Aorta (tissue), 5 donors: ENCODE measurements at regions not wholly inside any gene's neighbourhood (a gene's known extent, or its start where the extent isn't known, plus 50 kb on each side); places are given as distances from the start of the nearest gene placed in this dataset.
"Not testable (repeated sequence)": the region's sequence is repeated elsewhere in the genome, so short reads cannot be mapped to it uniquely, and the experiment has no call there.

Source experiments
- ATAC-seq: fragments of 200-7000 bp; cut with Tn5 transposase; one replicate; pipeline ENCODE4 v1.9.1; 2022; ENCODE audit warnings: moderate library complexity; ENCODE audit not compliant: low FRiP score
- DNase-seq, 2 donors: peaks; one replicate each; pipeline ENCODE4 v3.0.0-alpha.2; 2020
- H3K27ac ChIP-seq, 2 donors: one replicate each; pipeline ENCODE4 v1.5.1; 2013; ENCODE audit warnings: low read length in 2 of 2, mild to moderate bottlenecking in 2 of 2, moderate library complexity in 2 of 2, control low read depth in 1 of 2, inconsistent platforms in 1 of 2, low read depth in 1 of 2
- H3K27me3 ChIP-seq, 2 donors: one replicate each; pipeline ENCODE4 v1.6.1; 2013; ENCODE audit warnings: control low read depth in 1 of 2, low read length in 1 of 2, mild to moderate bottlenecking in 1 of 2, moderate library complexity in 1 of 2; ENCODE audit not compliant: insufficient read depth in 2 of 2, control insufficient read depth in 1 of 2
- H3K36me3 ChIP-seq, 2 donors: one replicate each; pipeline ENCODE4 v1.6.1; 2013; ENCODE audit warnings: control low read depth in 1 of 2, low read length in 1 of 2, mild to moderate bottlenecking in 1 of 2; ENCODE audit not compliant: insufficient read depth in 2 of 2, control insufficient read depth in 1 of 2
- H3K4me1 ChIP-seq, 2 donors: one replicate each; pipeline ENCODE4 v1.6.1; 2013; ENCODE audit warnings: low read length in 2 of 2, control low read depth in 1 of 2, mild to moderate bottlenecking in 1 of 2, moderate library complexity in 1 of 2; ENCODE audit not compliant: insufficient read depth in 2 of 2, control insufficient read depth in 1 of 2
- H3K4me3 ChIP-seq, 2 donors: one replicate each; pipeline ENCODE4 v1.5.1; 2013; ENCODE audit warnings: low read length in 2 of 2, control low read depth in 1 of 2, mild to moderate bottlenecking in 1 of 2
- H3K9me3 ChIP-seq: one replicate; pipeline ENCODE4 v1.6.1; 2013; ENCODE audit warnings: mild to moderate bottlenecking, low read length; ENCODE audit not compliant: control insufficient read depth
- WGBS, 2 donors: extraction: QIAGEN DNeasy Blood & Tissue Kit; methylation state at CpG; one replicate each; pipeline ENCODE4 v1.1.7; 2013; 5-methylcytosine and 5-hydroxymethylcytosine counted together
- intact Hi-C, 2 donors: fragments of 100-400 bp; cut with DNase I; formaldehyde crosslinking; loops; one replicate each; pipeline versions ENCODE4 v1.14.2 to v1.15.0; 2022
- donor health status: healthy with polysubstance abuse.
- donor health status: Bipolar disorder and iron deficiency.
- donor health status: DM: no; HTN: no; CAD: no.
- donor health status: DM: no; HTN: no; CAD: no.
- donor health status: DM: yes; HTN: yes; CAD: no.

DNA sequence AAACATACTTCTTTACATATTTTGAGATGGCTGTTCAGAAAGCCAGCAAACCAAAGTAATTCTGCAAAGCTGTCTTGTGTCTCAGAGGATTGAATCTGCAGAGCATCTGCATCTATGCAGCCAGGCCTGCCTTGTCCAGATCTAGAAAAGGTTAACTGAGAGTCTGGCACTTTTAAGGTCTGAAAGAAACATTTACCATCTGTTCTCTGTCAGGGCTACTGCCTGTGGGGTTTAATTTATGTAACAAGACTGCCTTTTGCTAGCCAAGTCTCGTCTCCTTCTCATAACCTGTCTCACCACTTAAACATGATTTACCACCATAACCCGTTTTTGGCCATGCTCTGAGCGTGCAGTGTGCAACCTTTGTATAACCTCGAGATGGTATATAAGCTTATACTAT is 194.2 kb downstream of the SYT10 start:
- Histone ChIP-seq H3K4me1 (no peaks in the 10 kb centered on the region), H3K27ac (no peak overlapping the region), H3K9me3 (no peaks in the 10 kb centered on the region), H3K36me3 (no peaks in the 10 kb centered on the region), H3K27me3 (no peaks in the 10 kb centered on the region), H3K4me3 (no peak overlapping the region)
- no peak for DNase-seq
- WGBS, 2 donors, result 32 to 33% methylated on average over 4 of the region's 4 CpGs
- ATAC-seq, result no peak
- intact Hi-C loops, result no loop called here

- H3K4me3 ChIP-seq, result no peak overlapping the region
- ATAC-seq (no peak), DNase-seq (no peak)
- H3K36me3 ChIP-seq, result no peaks in the 10 kb centered on the region
- H3K27ac ChIP-seq, result no peak overlapping the region
- H3K9me3 ChIP-seq, result no peaks in the 10 kb centered on the region
- no peaks in the 10 kb centered on the region for H3K27me3 ChIP-seq
- no peaks in the 10 kb centered on the region for H3K4me1 ChIP-seq
- intact Hi-C loops, result no loop called here
Observed at GRCh38 chr12:33226671-33227070, 212.9 kb downstream of the SYT10 start.

- 83 to 88% methylated on average over 3 of the region's 3 CpGs for WGBS, 2 donors
- no peak overlapping the region for H3K4me3 ChIP-seq
- intact Hi-C loops, result no loop called here
- no peak for ATAC-seq
- H3K4me1 ChIP-seq, result no peaks in the 10 kb centered on the region
- no peaks in the 10 kb centered on the region for H3K36me3 ChIP-seq
- H3K27ac ChIP-seq, result no peak overlapping the region
- no peaks in the 10 kb centered on the region for H3K9me3 ChIP-seq
- H3K27me3 ChIP-seq, result no peaks in the 10 kb centered on the region
- DNase-seq, result no peak
Observed at GRCh38 chr12:33223956-33224355, 215.7 kb downstream of the SYT10 start.

- Histone ChIP-seq H3K27me3 (no peaks in the 10 kb centered on the region), H3K4me1 (no peaks in the 10 kb centered on the region), H3K36me3 (no peaks in the 10 kb centered on the region), H3K4me3 (no peak overlapping the region), H3K27ac (no peak overlapping the region), H3K9me3 (no peaks in the 10 kb centered on the region)
- intact Hi-C loops, result no loop called here
- DNase-seq (peak in 1 of 2 donors; percentile 26), ATAC-seq (peak; percentile 48)
- WGBS, 2 donors, result 89 to 92% methylated on average over 4 of the region's 4 CpGs
Observed at GRCh38 chr12:33222357-33222756, 217.3 kb downstream of the SYT10 start.

- Histone ChIP-seq H3K4me1 (no peaks in the 10 kb centered on the region), H3K9me3 (no peaks in the 10 kb centered on the region), H3K4me3 (no peak overlapping the region), H3K36me3 (no peaks in the 10 kb centered on the region), H3K27me3 (no peaks in the 10 kb centered on the region), H3K27ac (no peak overlapping the region)
- DNase-seq (no peak), ATAC-seq (no peak)
- intact Hi-C loops, result no loop called here
- WGBS, 2 donors, result 53 to 59% methylated on average over 2 of the region's 2 CpGs
Observed at GRCh38 chr12:33205981-33206380, 233.6 kb downstream of the SYT10 start.

DNA sequence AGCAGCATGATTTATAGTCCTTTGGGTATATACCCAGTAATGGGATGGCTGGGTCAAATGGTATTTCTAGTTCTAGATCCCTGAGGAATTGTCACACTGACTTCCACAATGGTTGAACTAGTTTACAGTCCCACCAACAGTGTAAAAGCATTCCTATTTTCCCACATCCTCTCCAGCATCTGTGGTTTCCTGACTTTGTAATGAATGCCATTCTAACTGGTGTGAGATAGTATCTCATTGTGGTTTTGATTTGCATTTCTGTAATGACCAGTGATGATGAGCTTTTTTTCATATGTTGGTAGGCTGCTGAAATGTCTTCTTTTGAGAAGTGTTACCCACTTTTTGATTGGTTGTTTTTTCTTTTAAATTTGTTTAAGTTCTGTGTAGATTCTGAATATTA is 245.2 kb downstream of the SYT10 start:
- H3K4me3 ChIP-seq, H3K27ac ChIP-seq, H3K36me3 ChIP-seq, H3K9me3 ChIP-seq, DNase-seq, intact Hi-C loops, ATAC-seq, H3K27me3 ChIP-seq, H3K4me1 ChIP-seq: not testable (repeated sequence)

GRCh38 chr12:33192226-33192625 is 247.4 kb downstream of the SYT10 start:
- no peak overlapping the region for H3K4me3 ChIP-seq
- H3K9me3 ChIP-seq, result no peaks in the 10 kb centered on the region
- no peak for ATAC-seq
- intact Hi-C loops, result no loop called here
- H3K36me3 ChIP-seq, result no peaks in the 10 kb centered on the region
- H3K27ac ChIP-seq, result no peak overlapping the region
- WGBS, 2 donors, result 80 to 81% methylated on average over 4 of the region's 4 CpGs
- no peaks in the 10 kb centered on the region for H3K4me1 ChIP-seq
- no peak for DNase-seq
- H3K27me3 ChIP-seq, result no peaks in the 10 kb centered on the region

GRCh38 chr12:33187409-33187808 is 252.2 kb downstream of the SYT10 start:
- H3K36me3 ChIP-seq, result no peaks in the 10 kb centered on the region
- no peak overlapping the region for H3K4me3 ChIP-seq
- intact Hi-C loops, result no loop called here
- H3K9me3 ChIP-seq, result no peaks in the 10 kb centered on the region
- H3K27ac ChIP-seq, result no peak overlapping the region
- DNase-seq (no peak), ATAC-seq (no peak)
- no peaks in the 10 kb centered on the region for H3K4me1 ChIP-seq
- no peaks in the 10 kb centered on the region for H3K27me3 ChIP-seq

GRCh38 chr12:33184161-33184560 is 255.5 kb downstream of the SYT10 start:
- Histone ChIP-seq H3K27me3 (no peaks in the 10 kb centered on the region), H3K4me3 (no peak overlapping the region), H3K36me3 (no peaks in the 10 kb centered on the region), H3K27ac (no peak overlapping the region), H3K9me3 (no peaks in the 10 kb centered on the region), H3K4me1 (no peaks in the 10 kb centered on the region)
- DNase-seq (no peak), ATAC-seq (no peak)
- intact Hi-C loops, result no loop called here
- 63 to 65% methylated on average over 3 of the region's 3 CpGs for WGBS, 2 donors

DNA sequence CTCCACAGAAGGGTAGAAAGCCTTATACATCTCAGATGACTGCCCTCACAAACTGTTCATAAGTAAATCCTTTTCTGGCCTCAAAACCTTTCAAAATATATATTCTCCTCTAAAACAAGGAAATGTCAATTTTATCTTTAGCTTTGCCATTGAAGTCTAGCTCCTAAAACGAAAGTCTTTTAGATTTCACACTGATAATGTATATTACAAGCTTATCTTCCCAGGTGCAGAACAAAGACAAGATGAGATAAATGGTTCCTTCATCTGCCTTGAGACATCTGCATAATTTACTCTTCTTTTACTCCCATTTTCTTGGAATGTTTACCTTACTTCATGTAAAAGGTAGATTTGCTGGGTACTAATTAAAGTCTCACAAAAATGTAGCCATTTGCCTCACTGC is 257.1 kb downstream of the SYT10 start:
- intact Hi-C loops, result no loop called here
- Histone ChIP-seq H3K9me3 (peaks cover 1% of the 10 kb centered on the region), H3K4me3 (no peak overlapping the region), H3K36me3 (no peaks in the 10 kb centered on the region), H3K27me3 (no peaks in the 10 kb centered on the region), H3K27ac (no peak overlapping the region), H3K4me1 (no peaks in the 10 kb centered on the region)
- ATAC-seq, result no peak
- 33 to 44% methylated on average over 1 of the region's 1 CpG for WGBS, 2 donors
- no peak for DNase-seq
